Cerebellar nuclear complex (tissue), 1 donor: ENCODE measurements at regions not wholly inside any gene's neighbourhood (a gene's known extent, or its start where the extent isn't known, plus 50 kb on each side); places are given as distances from the start of the nearest gene placed in this dataset.

Source experiments
- DNase-seq, 2 experiments: peaks; one replicate each; lab custom pipeline; 2025; lab: John Stamatoyannopoulos, UW

- no peak for DNase-seq
Measured at GRCh38 chr14:97726676-97727075, 929.5 kb downstream of the VRK1 start.

- no peak for DNase-seq
Measured at GRCh38 chr14:97730706-97731105, 933.5 kb downstream of the VRK1 start.

GRCh38 chr14:97731800-97732199 lies 934.6 kb downstream of the VRK1 start:
- no peak for DNase-seq

- no peak for DNase-seq
Measured at GRCh38 chr14:97747316-97747715, 950.1 kb downstream of the VRK1 start.

GRCh38 chr14:97748616-97749015 lies 951.4 kb downstream of the VRK1 start:
- DNase-seq = no peak

- DNase-seq = no peak
Measured at GRCh38 chr14:97757491-97757890, 960.3 kb downstream of the VRK1 start.

GRCh38 chr14:97760050-97760449 lies 962.9 kb downstream of the VRK1 start:
- no peak for DNase-seq

GRCh38 chr14:97762386-97762785 lies 965.2 kb downstream of the VRK1 start:
- no peak for DNase-seq

GRCh38 chr14:97771340-97772045 lies 974.3 kb downstream of the VRK1 start:
- DNase-seq = no peak

GRCh38 chr14:97773598-97773997 lies 976.4 kb downstream of the VRK1 start:
- no peak for DNase-seq

GRCh38 chr14:97776890-97777558 lies 979.8 kb downstream of the VRK1 start:
- DNase-seq = no peak

GRCh38 chr14:97777622-97778355 lies 980.6 kb downstream of the VRK1 start:
- no peak for DNase-seq

- no peak for DNase-seq
Measured at GRCh38 chr14:97779140-97779539, 982.0 kb downstream of the VRK1 start.

- DNase-seq = no peak
Measured at GRCh38 chr14:97780804-97781203, 983.6 kb downstream of the VRK1 start.

- DNase-seq = no peak
Measured at GRCh38 chr14:97781961-97782360, 984.8 kb downstream of the VRK1 start.

GRCh38 chr14:97782871-97783414 lies 985.8 kb downstream of the VRK1 start:
- DNase-seq = no peak

- no peak for DNase-seq
Measured at GRCh38 chr14:97785495-97785894, 988.3 kb downstream of the VRK1 start.

- no peak for DNase-seq
Measured at GRCh38 chr14:97788364-97788763, 991.2 kb downstream of the VRK1 start.

- DNase-seq = no peak
Measured at GRCh38 chr14:97788846-97789526, 991.8 kb downstream of the VRK1 start.

GRCh38 chr14:97791072-97791471 lies 993.9 kb downstream of the VRK1 start:
- DNase-seq = no peak

GRCh38 chr14:97791906-97792305 lies 994.7 kb downstream of the VRK1 start:
- DNase-seq = no peak

GRCh38 chr14:97796511-97796910 lies 999.3 kb downstream of the VRK1 start:
- no peak for DNase-seq
